CD14-positive monocyte (primary cell): ENCODE measurements at regions not wholly inside any gene's neighbourhood (a gene's known extent, or its start where the extent isn't known, plus 50 kb on each side); places are given as distances from the start of the nearest gene placed in this dataset.

ENCODE experiments used
- DNase-seq, 3 donors: peaks; one replicate each; pipeline ENCODE4 v3.0.0-alpha.2; 2011 to 2022
- H2AFZ ChIP-seq: 2 replicates; pipeline ENCODE4 v1.6.0; 2012; ENCODE audit warnings: mild to moderate bottlenecking, low read depth, low read length, inconsistent platforms; ENCODE audit not compliant: insufficient read depth, poor library complexity, severe bottlenecking
- H3K27ac ChIP-seq, 2 donors: 1 replicate in 1 of 2; 2 replicates in 1 of 2; pipeline ENCODE4 v1.5.1; 2012 to 2013; ENCODE audit warnings: low read length in 2 of 2, control low read depth in 1 of 2, inconsistent platforms in 1 of 2, low read depth in 1 of 2, mild to moderate bottlenecking in 1 of 2
- H3K27me3 ChIP-seq, 2 donors: one replicate each; pipeline versions ENCODE4 v1.6.0 to v1.6.1; 2011 to 2013; ENCODE audit warnings: low read length in 2 of 2; ENCODE audit not compliant: control insufficient read depth in 2 of 2, insufficient read depth in 2 of 2
- H3K36me3 ChIP-seq, 2 donors: replicated peaks in 1 of 2; 1 replicate in 1 of 2; 2 replicates in 1 of 2; pipeline versions ENCODE4 v1.5.1 to v1.6.1; 2012 to 2013; ENCODE audit warnings: low read length in 2 of 2, control low read depth in 1 of 2, inconsistent platforms in 1 of 2, mild to moderate bottlenecking in 1 of 2; ENCODE audit not compliant: insufficient read depth in 2 of 2, control insufficient read depth in 1 of 2
- H3K4me1 ChIP-seq, 2 donors: 1 replicate in 1 of 2; 2 replicates in 1 of 2; pipeline versions ENCODE4 v1.5.1 to v1.6.1; 2012 to 2013; ENCODE audit warnings: low read length in 2 of 2, control low read depth in 1 of 2, inconsistent platforms in 1 of 2, mild to moderate bottlenecking in 1 of 2, moderate library complexity in 1 of 2; ENCODE audit not compliant: insufficient read depth in 2 of 2, control insufficient read depth in 1 of 2
- H3K4me2 ChIP-seq: replicated peaks from 2 replicates; pipeline ENCODE3; 2012; ENCODE audit warnings: low read length, moderate library complexity, mild to moderate bottlenecking; ENCODE audit not compliant: poor library complexity, severe bottlenecking; ENCODE audit errors: extremely low read depth
- H3K4me3 ChIP-seq, 3 experiments: fragments of 200-600 bp in 1 of 3; sonication (generic) in 1 of 3; replicated peaks in 1 of 3; 1 replicate in 2 of 3; 2 replicates in 1 of 3; pipeline ENCODE4 v1.5.1; 2011 to 2013; ENCODE audit warnings: low read length in 3 of 3, mild to moderate bottlenecking in 3 of 3, control low read depth in 2 of 3, low read depth in 2 of 3, inconsistent platforms in 1 of 3, moderate library complexity in 1 of 3
- H3K79me2 ChIP-seq: 2 replicates; pipeline ENCODE4 v1.6.0; 2012; ENCODE audit warnings: mild to moderate bottlenecking, control low read depth, inconsistent platforms, low read length, moderate library complexity; ENCODE audit not compliant: insufficient read depth
- H3K9ac ChIP-seq: 2 replicates; pipeline ENCODE4 v1.6.0; 2017; ENCODE audit warnings: low read length, mild to moderate bottlenecking; ENCODE audit not compliant: insufficient read depth, poor library complexity, severe bottlenecking
- H3K9me3 ChIP-seq, 2 donors: replicated peaks in 1 of 2; 1 replicate in 1 of 2; 2 replicates in 1 of 2; pipeline versions ENCODE4 v1.5.1 to v1.6.1; 2012 to 2013; ENCODE audit warnings: low read length in 2 of 2, control low read depth in 1 of 2; ENCODE audit not compliant: control insufficient read depth in 1 of 2, insufficient read depth in 1 of 2
- H4K20me1 ChIP-seq: 2 replicates; pipeline ENCODE4 v1.6.0; 2012; ENCODE audit warnings: mild to moderate bottlenecking, low read length, control low read depth, moderate library complexity; ENCODE audit not compliant: insufficient read depth
- H3K27ac Mint-ChIP-seq, 7 donors: one replicate each; pipeline ENCODE4 v1.8.0; 2020; ENCODE audit warnings: mild to moderate bottlenecking in 7 of 7, mixed read lengths in 7 of 7, moderate library complexity in 6 of 7, inconsistent platforms in 2 of 7
- H3K27me3 Mint-ChIP-seq, 3 donors: one replicate each; pipeline ENCODE4 v1.8.0; 2021 to 2022; ENCODE audit warnings: low read depth in 3 of 3, mild to moderate bottlenecking in 3 of 3, mixed read lengths in 3 of 3, moderate library complexity in 3 of 3, inconsistent platforms in 1 of 3
- H3K36me3 Mint-ChIP-seq, 2 donors: one replicate each; pipeline ENCODE4 v1.8.0; 2020; ENCODE audit warnings: mixed read lengths in 2 of 2, inconsistent platforms in 1 of 2, mild to moderate bottlenecking in 1 of 2
- H3K4me1 Mint-ChIP-seq: one replicate; pipeline ENCODE4 v1.8.0; 2020; ENCODE audit warnings: mild to moderate bottlenecking, mixed read lengths
- H3K4me3 Mint-ChIP-seq, 2 donors: one replicate each; pipeline ENCODE4 v1.8.0; 2020; ENCODE audit warnings: mild to moderate bottlenecking in 2 of 2, mixed read lengths in 2 of 2, moderate library complexity in 1 of 2
- H3K9me3 Mint-ChIP-seq, 7 donors: one replicate each; pipeline ENCODE4 v1.8.0; 2020 to 2022; ENCODE audit warnings: mixed read lengths in 7 of 7, mild to moderate bottlenecking in 6 of 7, moderate library complexity in 6 of 7, inconsistent platforms in 2 of 7
- WGBS: methylation state at CpG from one replicate; pipeline ENCODE4 v1.1.5; 2013; ENCODE audit warnings: missing lambda C conversion rate; ENCODE audit not compliant: insufficient coverage; 5-methylcytosine and 5-hydroxymethylcytosine counted together
- intact Hi-C, 2 donors: fragments of 100-400 bp; cut with micrococcal nuclease; formaldehyde crosslinking; loops; one replicate each; pipeline versions ENCODE4 v1.15.0 to v1.15.1; 2023
- TF ChIP-seq, protein P1 (sequence below): fragments of 200-600 bp; IDR thresholded peaks from one replicate; pipeline ENCODE4 v1.8.0; 2022; ENCODE audit warnings: antibody characterized with exemption, mild to moderate bottlenecking

DNA sequence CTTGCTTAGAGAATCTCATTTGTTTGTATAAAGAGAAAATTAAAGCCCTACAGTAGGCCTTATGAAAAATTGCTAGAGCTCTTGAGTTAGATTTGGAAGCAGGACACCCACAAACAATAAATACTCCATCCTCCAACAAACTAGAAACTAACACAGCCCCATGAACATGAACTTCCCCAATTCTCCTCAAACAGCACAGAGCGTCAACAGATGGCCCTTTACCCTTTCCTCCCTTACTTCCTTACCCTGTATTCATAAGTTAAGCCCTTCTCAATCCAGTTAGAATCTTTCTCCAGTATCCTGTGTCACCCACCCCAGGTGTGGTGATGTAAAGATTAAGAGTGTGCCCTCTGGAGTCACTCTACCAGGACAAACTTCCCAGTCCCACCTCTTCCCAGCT is 113.7 kb downstream of the UNC5CL start:
- Mint-ChIP-seq H3K4me3 (no peak overlapping the region), H3K27ac (no peak overlapping the region), H3K9me3 (peaks cover 0 to 1% (median 0%) of the 10 kb centered on the region in 7 donors), H3K27me3 (peaks cover 2 to 5% (median 5%) of the 10 kb centered on the region in 3 donors), H3K4me1 (no peaks in the 10 kb centered on the region), H3K36me3 (no peaks in the 10 kb centered on the region)
- Histone ChIP-seq H4K20me1 (no peaks in the 10 kb centered on the region), H3K9me3 (no peaks in the 10 kb centered on the region), H3K9ac (no peak overlapping the region), H3K27me3 (peaks cover 0 to 2% of the 10 kb centered on the region in 2 donors), H3K4me2 (no peak overlapping the region), H3K27ac (no peak overlapping the region), H3K36me3 (no peaks in the 10 kb centered on the region), H3K4me3 (no peak overlapping the region), H2AFZ (no peak overlapping the region), H3K79me2 (no peaks in the 10 kb centered on the region), H3K4me1 (no peaks in the 10 kb centered on the region)
- no peak for DNase-seq
- TF ChIP-seq, protein P1, sequence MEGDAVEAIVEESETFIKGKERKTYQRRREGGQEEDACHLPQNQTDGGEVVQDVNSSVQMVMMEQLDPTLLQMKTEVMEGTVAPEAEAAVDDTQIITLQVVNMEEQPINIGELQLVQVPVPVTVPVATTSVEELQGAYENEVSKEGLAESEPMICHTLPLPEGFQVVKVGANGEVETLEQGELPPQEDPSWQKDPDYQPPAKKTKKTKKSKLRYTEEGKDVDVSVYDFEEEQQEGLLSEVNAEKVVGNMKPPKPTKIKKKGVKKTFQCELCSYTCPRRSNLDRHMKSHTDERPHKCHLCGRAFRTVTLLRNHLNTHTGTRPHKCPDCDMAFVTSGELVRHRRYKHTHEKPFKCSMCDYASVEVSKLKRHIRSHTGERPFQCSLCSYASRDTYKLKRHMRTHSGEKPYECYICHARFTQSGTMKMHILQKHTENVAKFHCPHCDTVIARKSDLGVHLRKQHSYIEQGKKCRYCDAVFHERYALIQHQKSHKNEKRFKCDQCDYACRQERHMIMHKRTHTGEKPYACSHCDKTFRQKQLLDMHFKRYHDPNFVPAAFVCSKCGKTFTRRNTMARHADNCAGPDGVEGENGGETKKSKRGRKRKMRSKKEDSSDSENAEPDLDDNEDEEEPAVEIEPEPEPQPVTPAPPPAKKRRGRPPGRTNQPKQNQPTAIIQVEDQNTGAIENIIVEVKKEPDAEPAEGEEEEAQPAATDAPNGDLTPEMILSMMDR: no peak
- intact Hi-C loops: no loop called here
- WGBS: no CpG with 5 or more reads among the region's 1 CpG

DNA sequence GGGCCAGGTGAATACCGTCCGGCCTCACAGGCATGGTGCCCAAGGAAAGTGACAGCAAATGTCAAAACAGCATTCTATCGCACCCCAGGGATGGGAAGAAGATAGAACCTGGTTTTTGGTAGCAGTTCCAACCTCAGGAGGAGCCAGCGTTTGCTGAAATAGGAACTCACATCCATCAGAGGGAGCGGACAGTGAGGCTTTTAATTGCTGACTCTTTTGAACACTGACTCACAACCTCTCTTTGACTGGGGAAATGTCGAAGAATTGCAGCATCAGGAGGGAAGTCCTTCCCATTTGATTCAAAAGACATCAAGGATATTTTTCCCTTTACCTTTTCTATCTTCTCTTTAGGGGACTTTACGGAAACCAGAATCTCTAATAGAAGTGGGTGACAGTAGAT is 114.2 kb downstream of the UNC5CL start:
- no peak overlapping the region for H2AFZ ChIP-seq
- no peaks in the 10 kb centered on the region for H4K20me1 ChIP-seq
- intact Hi-C loops: no loop called here
- peaks cover 2 to 5% (median 5%) of the 10 kb centered on the region in 3 donors for H3K27me3 Mint-ChIP-seq
- no peaks in the 10 kb centered on the region for H3K36me3 Mint-ChIP-seq
- 100% methylated on average over 2 of the region's 7 CpGs for WGBS
- H3K27ac Mint-ChIP-seq: no peak overlapping the region
- peaks cover 0 to 2% of the 10 kb centered on the region in 2 donors for H3K27me3 ChIP-seq
- no peak overlapping the region for H3K4me3 Mint-ChIP-seq
- no peak overlapping the region for H3K4me2 ChIP-seq
- no peak overlapping the region for H3K9ac ChIP-seq
- no peaks in the 10 kb centered on the region for H3K79me2 ChIP-seq
- no peaks in the 10 kb centered on the region for H3K9me3 ChIP-seq
- DNase-seq: no peak
- H3K9me3 Mint-ChIP-seq: peaks cover 0 to 1% (median 0%) of the 10 kb centered on the region in 7 donors
- H3K27ac ChIP-seq: no peak overlapping the region
- no peak overlapping the region for H3K4me3 ChIP-seq
- H3K4me1 ChIP-seq: no peaks in the 10 kb centered on the region
- TF ChIP-seq, protein P1: no peak
- H3K36me3 ChIP-seq: no peaks in the 10 kb centered on the region
- no peaks in the 10 kb centered on the region for H3K4me1 Mint-ChIP-seq
